Neural crest cell (in vitro differentiated cells): ENCODE measurements at regions not wholly inside any gene's neighbourhood (a gene's known extent, or its start where the extent isn't known, plus 50 kb on each side); places are given as distances from the start of the nearest gene placed in this dataset.

Source experiments
- DNase-seq: peaks from one replicate; pipeline ENCODE4 v3.0.0; 2021; ENCODE audit warnings: low read depth, mixed read lengths, low spot score
- H3K27ac Mint-ChIP-seq: one replicate; pipeline ENCODE4 v1.8.0; 2021; ENCODE audit warnings: mild to moderate bottlenecking, mixed read lengths; ENCODE audit not compliant: unreplicated experiment
- H3K27me3 Mint-ChIP-seq: 2 replicates; pipeline ENCODE4 v1.8.0; 2021; ENCODE audit warnings: low read depth, mild to moderate bottlenecking, mixed read lengths
- H3K36me3 Mint-ChIP-seq: 2 replicates; pipeline ENCODE4 v1.8.0; 2021; ENCODE audit warnings: low read depth, mild to moderate bottlenecking, mixed read lengths
- H3K4me1 Mint-ChIP-seq: 2 replicates; pipeline ENCODE4 v1.8.0; 2021; ENCODE audit warnings: mixed read lengths
- H3K4me3 Mint-ChIP-seq: one replicate; pipeline ENCODE4 v1.8.0; 2021; ENCODE audit warnings: mild to moderate bottlenecking, mixed read lengths
- H3K9me3 Mint-ChIP-seq: 2 replicates; pipeline ENCODE4 v1.8.0; 2021; ENCODE audit warnings: mixed read lengths
- CTCF ChIP-seq: fragments of 200-600 bp; sonication (generic); conservative IDR thresholded peaks from 2 replicates; pipeline ENCODE4 v1.5.0; 2021; ENCODE audit warnings: antibody characterized with exemption, mild to moderate bottlenecking

GRCh38 chr20:57964011-57964862, 254.4 kb upstream of the PMEPA1 start:
- no peak overlapping the region for H3K4me3 Mint-ChIP-seq

GRCh38 chr20:57960803-57961575, 251.2 kb upstream of the PMEPA1 start:
- H3K4me1 Mint-ChIP-seq = peaks cover 3% of the 10 kb centered on the region
- peaks cover 2% of the 10 kb centered on the region for H3K9me3 Mint-ChIP-seq
- H3K36me3 Mint-ChIP-seq = no peaks in the 10 kb centered on the region
- TF ChIP-seq CTCF = no peak
- H3K27me3 Mint-ChIP-seq = no peaks in the 10 kb centered on the region
- no peak overlapping the region for H3K27ac Mint-ChIP-seq
- H3K4me3 Mint-ChIP-seq = no peak overlapping the region
- DNase-seq = no peak

More at GRCh38 chr20:57964011-57964862, 254.4 kb upstream of the PMEPA1 start:
- Mint-ChIP-seq H3K27me3 (peaks cover 2% of the 10 kb centered on the region), H3K36me3 (no peaks in the 10 kb centered on the region), H3K9me3 (no peaks in the 10 kb centered on the region), H3K4me1 (peaks cover 5% of the 10 kb centered on the region), H3K27ac (no peak overlapping the region)
- TF ChIP-seq CTCF = no peak
- no peak for DNase-seq

- no peak overlapping the region for H3K4me3 Mint-ChIP-seq
- H3K9me3 Mint-ChIP-seq = peaks cover 9% of the 10 kb centered on the region
- no peak for TF ChIP-seq CTCF
- no peaks in the 10 kb centered on the region for H3K27me3 Mint-ChIP-seq
- H3K36me3 Mint-ChIP-seq = no peaks in the 10 kb centered on the region
- no peak for DNase-seq
- peaks cover 7% of the 10 kb centered on the region for H3K4me1 Mint-ChIP-seq
- H3K27ac Mint-ChIP-seq = no peak overlapping the region
Observed at GRCh38 chr20:57959589-57959988, 249.8 kb upstream of the PMEPA1 start.

- H3K27ac Mint-ChIP-seq = no peak overlapping the region
- no peaks in the 10 kb centered on the region for H3K36me3 Mint-ChIP-seq
- no peaks in the 10 kb centered on the region for H3K27me3 Mint-ChIP-seq
- no peak for DNase-seq
- H3K4me1 Mint-ChIP-seq = peaks cover 9% of the 10 kb centered on the region
- no peak for TF ChIP-seq CTCF
- peaks cover 9% of the 10 kb centered on the region for H3K9me3 Mint-ChIP-seq
- H3K4me3 Mint-ChIP-seq = no peak overlapping the region
Observed at GRCh38 chr20:57959018-57959417, 249.2 kb upstream of the PMEPA1 start.

- Mint-ChIP-seq H3K36me3 (no peaks in the 10 kb centered on the region), H3K9me3 (peaks cover 11% of the 10 kb centered on the region), H3K27ac (no peak overlapping the region), H3K4me1 (peaks cover 16% of the 10 kb centered on the region), H3K27me3 (no peaks in the 10 kb centered on the region), H3K4me3 (no peak overlapping the region)
- DNase-seq = no peak
- no peak for TF ChIP-seq CTCF
Observed at GRCh38 chr20:57958050-57958420, 248.2 kb upstream of the PMEPA1 start.
